ENCODE measurements at regions not wholly inside any gene's neighbourhood (a gene's known extent, or its start where the extent isn't known, plus 50 kb on each side); places are given as distances from the start of the nearest gene placed in this dataset.

GRCh38 chr2:78318275-78318674 lies 707.2 kb upstream of the REG3G start:
- DNase-seq (ENCODE audit: low read depth): no peak
- H3K4me3 ChIP-seq (ENCODE audit: low read depth, low read length): no peak overlapping the region
- in situ Hi-C loops (cut with HindIII; ENCODE audit: low sequenced_read_pairs): no loop called here
- TF ChIP-seq CTCF (IDR thresholded peaks at IDR 0.05; ENCODE audit: low read depth, low read length, missing control alignments): no peak

GRCh38 chr2:78330193-78330592 lies 695.3 kb upstream of the REG3G start:
- TF ChIP-seq CTCF (IDR thresholded peaks at IDR 0.05; ENCODE audit: low read depth, low read length, missing control alignments): no peak
- no peak overlapping the region for H3K4me3 ChIP-seq (ENCODE audit: low read depth, low read length)
- in situ Hi-C loops (cut with HindIII; ENCODE audit: low sequenced_read_pairs): no loop called here
- DNase-seq (ENCODE audit: low read depth): no peak

- DNase-seq (ENCODE audit: low read depth): no peak
- in situ Hi-C loops (cut with HindIII; ENCODE audit: low sequenced_read_pairs): no loop called here
- TF ChIP-seq CTCF (IDR thresholded peaks at IDR 0.05; ENCODE audit: low read depth, low read length, missing control alignments): no peak
- H3K4me3 ChIP-seq (ENCODE audit: low read depth, low read length): no peak overlapping the region
Observed at GRCh38 chr2:78351208-78351607, 674.3 kb upstream of the REG3G start.

GRCh38 chr2:78353168-78353567 lies 672.3 kb upstream of the REG3G start:
- no peak overlapping the region for H3K4me3 ChIP-seq (ENCODE audit: low read depth, low read length)
- no peak for DNase-seq (ENCODE audit: low read depth)
- no peak for TF ChIP-seq CTCF (IDR thresholded peaks at IDR 0.05; ENCODE audit: low read depth, low read length, missing control alignments)
- in situ Hi-C loops (cut with HindIII; ENCODE audit: low sequenced_read_pairs): no loop called here

- in situ Hi-C loops (cut with HindIII; ENCODE audit: low sequenced_read_pairs): no loop called here
- TF ChIP-seq CTCF (IDR thresholded peaks at IDR 0.05; ENCODE audit: low read depth, low read length, missing control alignments): no peak
- no peak overlapping the region for H3K4me3 ChIP-seq (ENCODE audit: low read depth, low read length)
- no peak for DNase-seq (ENCODE audit: low read depth)
Observed at GRCh38 chr2:78355967-78356366, 669.5 kb upstream of the REG3G start.

- in situ Hi-C loops (cut with HindIII; ENCODE audit: low sequenced_read_pairs): no loop called here
- no peak for TF ChIP-seq CTCF (IDR thresholded peaks at IDR 0.05; ENCODE audit: low read depth, low read length, missing control alignments)
Observed at GRCh38 chr2:78383576-78383975, 641.9 kb upstream of the REG3G start.

GRCh38 chr2:78397198-78397597 lies 628.3 kb upstream of the REG3G start:
- TF ChIP-seq CTCF (IDR thresholded peaks at IDR 0.05; ENCODE audit: low read depth, low read length, missing control alignments): no peak
- no peak overlapping the region for H3K4me3 ChIP-seq (ENCODE audit: low read depth, low read length)
- DNase-seq (ENCODE audit: low read depth): no peak
- in situ Hi-C loops (cut with HindIII; ENCODE audit: low sequenced_read_pairs): no loop called here

More at GRCh38 chr2:78383576-78383975, 641.9 kb upstream of the REG3G start:
- no peak for DNase-seq (ENCODE audit: low read depth)
- no peak overlapping the region for H3K4me3 ChIP-seq (ENCODE audit: low read depth, low read length)
